ENCODE measurements at regions not wholly inside any gene's neighbourhood (a gene's known extent, or its start where the extent isn't known, plus 50 kb on each side); places are given as distances from the start of the nearest gene placed in this dataset.

GRCh38 chr5:6090079-6090654 is 288.2 kb downstream of the MED10 start:
- intact Hi-C loops (cut with micrococcal nuclease; ENCODE audit: unreplicated experiment) = no loop called here
- DNase-seq = no peak
- no peak for TF ChIP-seq CTCF (IDR thresholded peaks at IDR 0.05; ENCODE audit: unreplicated experiment)
- Mint-ChIP-seq H3K4me1 (ENCODE audit: low read depth, unreplicated experiment) (no peaks in the 10 kb centered on the region), H3K9me3 (ENCODE audit: low read depth, unreplicated experiment) (peaks cover 11% of the 10 kb centered on the region), H3K27me3 (ENCODE audit: unreplicated experiment) (no peaks in the 10 kb centered on the region), H3K36me3 (ENCODE audit: insufficient read depth, unreplicated experiment) (no peaks in the 10 kb centered on the region), H3K27ac (ENCODE audit: unreplicated experiment) (no peak overlapping the region), H3K4me3 (ENCODE audit: low read depth, unreplicated experiment) (no peak overlapping the region)
- BruUV-seq (replicated peaks) = no TSS peak
- CTCF ChIA-PET = no interaction called here

GRCh38 chr5:6088706-6089105 is 289.6 kb downstream of the MED10 start:
- H3K9me3 Mint-ChIP-seq (ENCODE audit: low read depth, unreplicated experiment) = peaks cover 14% of the 10 kb centered on the region
- TF ChIP-seq CTCF (IDR thresholded peaks at IDR 0.05; ENCODE audit: unreplicated experiment) = no peak
- H3K4me1 Mint-ChIP-seq (ENCODE audit: low read depth, unreplicated experiment) = no peaks in the 10 kb centered on the region

GRCh38 chr5:6087576-6087975 is 290.8 kb downstream of the MED10 start:
- intact Hi-C loops (cut with micrococcal nuclease; ENCODE audit: unreplicated experiment) = no loop called here
- Mint-ChIP-seq H3K27me3 (ENCODE audit: unreplicated experiment) (no peaks in the 10 kb centered on the region), H3K9me3 (ENCODE audit: low read depth, unreplicated experiment) (peaks cover 16% of the 10 kb centered on the region), H3K36me3 (ENCODE audit: insufficient read depth, unreplicated experiment) (no peaks in the 10 kb centered on the region), H3K27ac (ENCODE audit: unreplicated experiment) (no peak overlapping the region), H3K4me1 (ENCODE audit: low read depth, unreplicated experiment) (no peaks in the 10 kb centered on the region), H3K4me3 (ENCODE audit: low read depth, unreplicated experiment) (no peak overlapping the region)
- CTCF ChIA-PET = no interaction called here
- BruUV-seq (replicated peaks) = no TSS peak
- no peak for DNase-seq
- TF ChIP-seq CTCF (IDR thresholded peaks at IDR 0.05; ENCODE audit: unreplicated experiment) = no peak

More at GRCh38 chr5:6088706-6089105, 289.6 kb downstream of the MED10 start:
- DNase-seq = no peak
- no peaks in the 10 kb centered on the region for H3K27me3 Mint-ChIP-seq (ENCODE audit: unreplicated experiment)
- H3K36me3 Mint-ChIP-seq (ENCODE audit: insufficient read depth, unreplicated experiment) = no peaks in the 10 kb centered on the region
- no TSS peak for BruUV-seq (replicated peaks)
- no peak overlapping the region for H3K4me3 Mint-ChIP-seq (ENCODE audit: low read depth, unreplicated experiment)
- intact Hi-C loops (cut with micrococcal nuclease; ENCODE audit: unreplicated experiment) = no loop called here
- CTCF ChIA-PET = no interaction called here
- no peak overlapping the region for H3K27ac Mint-ChIP-seq (ENCODE audit: unreplicated experiment)

GRCh38 chr5:6086871-6087270 is 291.5 kb downstream of the MED10 start:
- DNase-seq = no peak
- BruUV-seq (replicated peaks) = no TSS peak

More at GRCh38 chr5:6086871-6087270, 291.5 kb downstream of the MED10 start:
- Mint-ChIP-seq H3K4me1 (ENCODE audit: low read depth, unreplicated experiment) (no peaks in the 10 kb centered on the region), H3K36me3 (ENCODE audit: insufficient read depth, unreplicated experiment) (no peaks in the 10 kb centered on the region), H3K27ac (ENCODE audit: unreplicated experiment) (no peak overlapping the region), H3K9me3 (ENCODE audit: low read depth, unreplicated experiment) (peaks cover 17% of the 10 kb centered on the region), H3K4me3 (ENCODE audit: low read depth, unreplicated experiment) (no peak overlapping the region), H3K27me3 (ENCODE audit: unreplicated experiment) (no peaks in the 10 kb centered on the region)
- intact Hi-C loops (cut with micrococcal nuclease; ENCODE audit: unreplicated experiment) = no loop called here
- TF ChIP-seq CTCF (IDR thresholded peaks at IDR 0.05; ENCODE audit: unreplicated experiment) = no peak
- CTCF ChIA-PET = no interaction called here

Data from Calu3 (cell line).